LNCAP (cell line): ENCODE measurements at regions not wholly inside any gene's neighbourhood (a gene's known extent, or its start where the extent isn't known, plus 50 kb on each side); places are given as distances from the start of the nearest gene placed in this dataset.

Experiments
- TF ChIP-seq, protein P1 (sequence below): fragments of 450-650 bp; IDR thresholded peaks from 2 replicates; pipeline ENCODE4 v1.5.1; 2017; ENCODE audit warnings: mild to moderate bottlenecking

DNA sequence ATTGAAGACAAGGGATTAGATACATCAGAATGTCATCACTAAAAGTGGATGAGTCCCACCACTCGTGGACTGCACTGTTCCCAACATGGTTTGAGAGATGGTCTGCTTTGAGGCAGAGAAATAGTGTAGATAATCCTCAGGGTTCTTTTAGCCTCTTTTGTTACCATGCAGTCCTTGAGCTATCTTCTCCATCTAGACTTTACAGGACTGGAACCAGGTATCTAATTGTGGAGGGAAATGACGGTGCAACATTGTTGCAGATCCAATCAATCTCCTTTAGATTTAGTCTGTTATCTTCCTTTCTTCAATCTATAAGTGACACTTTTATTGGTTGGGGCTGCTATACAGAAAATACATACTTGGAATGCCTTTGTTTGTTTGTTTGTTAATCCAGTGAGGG, 183.8 kb upstream of the CWC22 start:
- TF ChIP-seq, protein P1, sequence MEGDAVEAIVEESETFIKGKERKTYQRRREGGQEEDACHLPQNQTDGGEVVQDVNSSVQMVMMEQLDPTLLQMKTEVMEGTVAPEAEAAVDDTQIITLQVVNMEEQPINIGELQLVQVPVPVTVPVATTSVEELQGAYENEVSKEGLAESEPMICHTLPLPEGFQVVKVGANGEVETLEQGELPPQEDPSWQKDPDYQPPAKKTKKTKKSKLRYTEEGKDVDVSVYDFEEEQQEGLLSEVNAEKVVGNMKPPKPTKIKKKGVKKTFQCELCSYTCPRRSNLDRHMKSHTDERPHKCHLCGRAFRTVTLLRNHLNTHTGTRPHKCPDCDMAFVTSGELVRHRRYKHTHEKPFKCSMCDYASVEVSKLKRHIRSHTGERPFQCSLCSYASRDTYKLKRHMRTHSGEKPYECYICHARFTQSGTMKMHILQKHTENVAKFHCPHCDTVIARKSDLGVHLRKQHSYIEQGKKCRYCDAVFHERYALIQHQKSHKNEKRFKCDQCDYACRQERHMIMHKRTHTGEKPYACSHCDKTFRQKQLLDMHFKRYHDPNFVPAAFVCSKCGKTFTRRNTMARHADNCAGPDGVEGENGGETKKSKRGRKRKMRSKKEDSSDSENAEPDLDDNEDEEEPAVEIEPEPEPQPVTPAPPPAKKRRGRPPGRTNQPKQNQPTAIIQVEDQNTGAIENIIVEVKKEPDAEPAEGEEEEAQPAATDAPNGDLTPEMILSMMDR: no peak

DNA sequence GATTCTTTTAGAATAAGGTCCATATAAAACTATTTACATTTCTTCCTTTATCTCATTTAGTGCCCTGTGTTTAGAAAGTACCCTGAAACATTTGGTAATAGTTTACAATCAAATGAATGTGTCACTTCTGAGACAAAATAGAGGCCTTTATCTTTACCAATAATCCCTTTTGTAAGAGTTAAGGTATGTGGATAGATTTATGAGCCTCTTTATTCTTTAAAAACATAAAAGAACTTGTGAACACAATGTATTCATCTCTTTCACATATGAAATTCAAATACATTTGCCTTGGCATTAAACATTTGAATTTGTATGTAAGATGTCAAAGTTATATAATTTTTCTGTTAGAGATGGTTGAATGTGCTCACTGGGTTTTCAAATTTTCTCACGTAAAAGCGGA, 180.5 kb upstream of the CWC22 start:
- TF ChIP-seq, protein P1: no peak

DNA sequence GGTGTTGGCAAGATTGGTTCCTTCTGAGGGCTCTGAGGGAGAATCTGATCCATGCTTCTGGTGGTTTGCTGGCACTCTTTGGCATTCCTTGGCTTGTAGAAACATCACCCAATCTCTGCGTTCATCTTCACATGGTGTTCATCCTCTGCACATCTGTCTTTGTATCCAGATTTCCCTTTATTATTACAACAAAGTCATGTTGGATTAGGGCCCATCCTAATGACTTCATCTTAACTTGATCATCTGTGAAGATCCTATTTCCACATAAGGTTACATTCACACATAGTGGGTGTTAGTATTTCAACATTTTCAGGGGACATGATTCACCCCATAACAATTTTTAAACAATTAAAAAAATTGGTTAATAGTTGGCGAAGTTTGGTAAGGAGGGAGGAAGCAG, 177.4 kb upstream of the CWC22 start:
- TF ChIP-seq, protein P1: no peak

DNA sequence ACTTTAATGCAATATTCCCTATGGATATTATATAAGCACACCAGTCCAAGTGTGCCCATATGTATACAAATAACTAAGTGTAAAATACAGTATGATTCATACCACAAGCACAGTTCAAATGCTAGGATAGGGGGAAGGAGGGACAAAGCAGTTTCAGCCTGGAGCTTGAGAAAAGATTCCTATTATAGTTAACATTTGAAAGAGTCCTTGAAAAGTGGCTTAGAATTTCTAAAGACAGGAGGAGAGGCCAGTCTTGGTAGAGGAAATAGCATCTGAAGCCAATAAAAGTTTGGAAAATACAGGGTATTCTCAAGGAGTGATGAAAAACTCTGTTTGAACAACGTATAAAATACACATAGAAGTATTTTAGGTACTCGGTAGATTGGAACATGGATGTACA, 173.4 kb upstream of the CWC22 start:
- TF ChIP-seq, protein P1: no peak

DNA sequence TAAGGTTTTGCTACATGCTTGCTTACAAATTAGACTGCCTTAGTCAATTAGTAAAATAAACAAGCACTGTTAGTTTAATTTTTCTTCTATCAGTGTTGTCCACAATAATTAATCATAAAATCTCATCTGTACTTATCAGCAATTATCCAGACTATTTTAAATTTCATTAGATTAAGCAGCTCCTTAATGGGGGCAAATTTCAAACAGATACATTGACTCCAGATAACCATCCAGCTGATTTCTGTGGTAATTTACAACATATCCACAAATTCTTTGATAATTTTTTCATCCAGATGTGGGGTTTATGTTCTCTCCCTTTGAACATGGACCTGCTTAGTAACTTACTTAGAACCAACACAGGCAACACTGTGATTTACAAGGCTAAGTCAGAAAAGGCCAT, 170.4 kb upstream of the CWC22 start:
- TF ChIP-seq, protein P1: no peak

DNA sequence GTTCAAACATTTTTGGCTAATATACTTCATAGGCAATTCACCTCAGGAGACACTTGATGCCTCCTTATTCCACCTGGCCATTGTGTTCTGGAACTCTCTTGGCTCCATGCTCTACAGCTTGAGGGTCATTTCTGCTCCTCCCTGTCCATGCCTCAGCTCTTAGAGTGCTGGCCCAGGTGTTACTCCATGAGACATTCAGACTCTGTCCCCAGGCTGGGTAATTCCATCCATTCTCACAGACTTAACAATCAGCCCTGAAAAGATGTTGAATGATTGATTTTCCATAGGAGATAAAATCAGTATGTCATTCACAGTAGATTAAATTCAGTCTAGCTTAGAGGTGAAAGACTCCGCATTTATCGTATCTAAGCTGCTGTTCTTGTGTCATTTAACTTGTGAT, 168.6 kb upstream of the CWC22 start:
- TF ChIP-seq, protein P1: no peak

DNA sequence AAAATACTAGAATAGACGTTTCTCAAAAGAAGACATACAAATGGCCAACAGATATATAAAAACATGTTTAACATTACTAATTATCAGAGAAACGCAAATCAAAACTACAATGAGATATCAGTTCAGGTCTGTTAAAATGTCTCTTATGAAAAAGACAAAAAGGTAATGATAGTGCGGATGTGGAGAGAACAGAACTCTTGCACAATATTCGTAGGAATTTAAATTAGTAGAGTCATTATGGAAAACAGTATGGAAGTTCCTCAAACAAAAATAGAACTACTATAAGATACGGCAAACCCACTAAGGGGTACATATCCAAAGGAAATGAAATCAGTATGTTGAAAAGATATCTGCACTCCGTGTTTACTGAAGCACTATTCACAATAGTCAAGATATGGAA, 167.5 kb upstream of the CWC22 start:
- TF ChIP-seq, protein P1: no peak

DNA sequence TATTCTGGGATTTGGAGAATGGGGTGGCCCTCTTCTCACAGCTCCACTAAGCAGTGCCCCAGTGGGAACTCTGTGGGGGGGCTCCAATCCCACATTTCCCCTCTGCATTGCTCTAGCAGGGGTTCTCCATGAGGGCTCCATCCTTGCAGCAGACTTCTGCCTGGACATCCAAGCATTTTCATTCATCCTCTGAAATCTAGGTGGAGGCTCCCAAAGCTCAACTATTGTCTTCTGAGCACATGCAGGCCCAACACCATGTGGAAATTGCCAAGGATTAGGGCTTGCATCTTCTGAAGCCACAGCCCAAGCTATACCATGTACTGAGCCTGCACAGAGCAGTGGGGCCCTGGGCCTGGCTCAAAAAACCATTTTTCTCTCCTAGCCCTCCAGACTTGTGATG, 162.4 kb upstream of the CWC22 start:
- TF ChIP-seq, protein P1: no peak
